ENCODE measurements at regions not wholly inside any gene's neighbourhood (a gene's known extent, or its start where the extent isn't known, plus 50 kb on each side); places are given as distances from the start of the nearest gene placed in this dataset.
"Not testable (repeated sequence)": the region's sequence is repeated elsewhere in the genome, so short reads cannot be mapped to it uniquely, and the experiment has no call there.

DNA sequence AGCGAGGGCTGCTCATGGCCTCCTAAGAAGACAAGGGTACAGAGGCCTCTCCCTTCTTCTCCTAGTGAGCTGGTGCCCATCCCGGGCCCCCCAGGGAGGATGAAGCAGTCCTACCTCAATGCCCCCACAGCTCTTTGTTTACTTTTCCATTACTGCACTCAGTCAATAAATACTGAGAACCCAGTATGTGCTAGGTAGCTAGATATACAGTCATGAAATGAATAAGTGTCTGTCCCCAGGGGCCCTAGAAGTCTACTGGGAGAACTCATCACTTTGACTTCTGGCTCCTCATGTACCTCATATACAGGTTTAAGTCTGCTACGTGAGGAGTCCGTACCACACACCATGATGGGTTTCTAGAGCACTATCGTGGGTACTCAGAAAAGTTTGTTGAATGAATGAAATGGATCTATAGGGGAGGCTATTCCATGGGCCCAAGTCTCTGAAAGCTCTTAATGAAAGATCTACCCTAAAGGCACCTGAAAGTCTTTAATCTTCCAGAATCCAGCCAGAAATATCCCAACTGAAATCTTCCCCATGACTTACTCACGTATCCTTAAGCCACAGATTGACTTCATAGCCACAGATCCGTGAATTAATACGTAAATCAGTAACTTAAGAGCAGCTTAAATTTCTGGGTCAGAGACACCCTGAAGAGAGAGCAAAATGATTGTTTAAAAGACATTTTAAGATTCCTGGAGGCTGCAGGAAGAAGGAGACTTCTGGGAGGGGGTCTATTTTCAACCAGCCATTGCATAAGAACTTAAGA, 51.6 kb upstream of the POMP start:
- in situ Hi-C loops (cut with HindIII; ENCODE audit: low sequenced_read_pairs): no loop called here
- no peak for DNase-seq (ENCODE audit: low read depth, low spot score)
- H3K4me3 ChIP-seq (ENCODE audit: low read depth, low read length): no peak overlapping the region
- TF ChIP-seq CTCF (IDR thresholded peaks at IDR 0.05; ENCODE audit: low read depth, low read length): no peak

GRCh38 chr13:28606466-28606865, 52.5 kb upstream of the POMP start:
- in situ Hi-C loops (cut with HindIII; ENCODE audit: low sequenced_read_pairs): no loop called here
- H3K4me3 ChIP-seq (ENCODE audit: low read depth, low read length): no peak overlapping the region
- no peak for DNase-seq (ENCODE audit: low read depth, low spot score)
- TF ChIP-seq CTCF (IDR thresholded peaks at IDR 0.05; ENCODE audit: low read depth, low read length): no peak

DNA sequence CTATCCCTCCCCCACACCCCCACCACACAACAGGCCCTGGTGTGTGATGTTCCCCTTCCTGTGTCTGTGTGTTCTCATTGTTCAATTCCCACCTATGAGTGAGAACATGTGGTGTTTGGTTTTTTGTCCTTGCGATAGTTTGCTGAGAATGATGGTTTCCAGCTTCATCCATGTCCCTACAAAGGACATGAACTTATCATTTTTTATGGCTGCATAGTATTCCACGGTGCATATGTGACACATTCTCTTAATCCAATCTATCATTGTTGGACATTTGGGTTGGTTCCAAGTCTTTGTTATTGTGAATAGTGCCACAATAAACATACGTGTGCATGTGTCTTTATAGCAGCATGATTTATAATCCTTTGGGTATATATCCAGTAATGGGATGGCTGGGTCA, 53.8 kb upstream of the POMP start:
- in situ Hi-C loops (cut with HindIII; ENCODE audit: low sequenced_read_pairs); H3K4me3 ChIP-seq (ENCODE audit: low read depth, low read length); DNase-seq (ENCODE audit: low read depth, low spot score): not testable (repeated sequence)

- in situ Hi-C loops (cut with HindIII; ENCODE audit: low sequenced_read_pairs): no loop called here
- DNase-seq (ENCODE audit: low read depth, low spot score): no peak
- H3K4me3 ChIP-seq (ENCODE audit: low read depth, low read length): no peak overlapping the region
- TF ChIP-seq CTCF (IDR thresholded peaks at IDR 0.05; ENCODE audit: low read depth, low read length): no peak
Observed at GRCh38 chr13:28603043-28603664, 55.8 kb upstream of the POMP start.

DNA sequence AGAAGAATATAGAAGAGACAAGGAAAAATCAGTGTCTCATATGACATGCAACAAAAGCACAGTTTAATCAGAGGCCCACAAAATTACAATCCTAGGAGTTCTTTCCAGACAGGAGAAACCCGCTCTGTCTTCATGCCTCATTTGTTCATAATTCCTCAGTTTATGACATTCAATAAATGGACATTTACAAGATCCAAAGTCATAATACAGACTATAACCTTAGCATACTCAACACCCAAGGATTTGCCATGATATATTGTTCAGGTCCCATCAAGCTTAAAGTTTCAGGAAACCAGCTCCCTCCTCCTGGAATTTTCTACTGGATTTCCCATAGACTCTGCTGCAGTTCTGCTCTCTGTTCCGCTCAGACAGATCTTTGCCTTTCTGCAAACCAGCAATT, 56.4 kb upstream of the POMP start:
- TF ChIP-seq CTCF (IDR thresholded peaks at IDR 0.05; ENCODE audit: low read depth, low read length): no peak
- in situ Hi-C loops (cut with HindIII; ENCODE audit: low sequenced_read_pairs): no loop called here
- DNase-seq (ENCODE audit: low read depth, low spot score): no peak
- no peak overlapping the region for H3K4me3 ChIP-seq (ENCODE audit: low read depth, low read length)

DNA sequence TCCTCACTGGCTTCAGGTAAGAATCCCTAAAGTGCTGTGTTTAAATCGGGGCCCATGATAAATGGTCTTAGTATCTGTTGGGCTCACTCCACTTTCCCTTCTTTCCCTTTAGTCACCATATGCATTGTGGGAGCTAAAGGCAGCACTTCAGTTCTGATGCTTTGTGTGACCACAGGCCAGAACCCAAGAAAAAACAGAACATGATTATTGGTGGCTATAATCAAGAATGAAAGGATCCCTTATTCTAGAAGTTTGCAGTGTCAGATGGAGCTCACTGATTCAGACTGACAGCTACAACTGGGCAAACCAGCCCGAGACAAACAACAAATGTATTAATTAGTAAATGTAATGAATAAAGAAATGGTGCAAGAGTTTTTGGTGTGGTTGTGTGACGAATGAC, 57.3 kb upstream of the POMP start:
- in situ Hi-C loops (cut with HindIII; ENCODE audit: low sequenced_read_pairs): no loop called here
- TF ChIP-seq CTCF (IDR thresholded peaks at IDR 0.05; ENCODE audit: low read depth, low read length): no peak

GRCh38 chr13:28597641-28598040, 61.3 kb upstream of the POMP start:
- no peak overlapping the region for H3K4me3 ChIP-seq (ENCODE audit: low read depth, low read length)
- in situ Hi-C loops (cut with HindIII; ENCODE audit: low sequenced_read_pairs): no loop called here
- TF ChIP-seq CTCF (IDR thresholded peaks at IDR 0.05; ENCODE audit: low read depth, low read length): no peak
- no peak for DNase-seq (ENCODE audit: low read depth, low spot score)

More for the DNA sequence above, 57.3 kb upstream of the POMP start:
- no peak for DNase-seq (ENCODE audit: low read depth, low spot score)
- no peak overlapping the region for H3K4me3 ChIP-seq (ENCODE audit: low read depth, low read length)
